H7 (cell line): ENCODE measurements at regions not wholly inside any gene's neighbourhood (a gene's known extent, or its start where the extent isn't known, plus 50 kb on each side); places are given as distances from the start of the nearest gene placed in this dataset.

ENCODE experiments used
- DNase-seq: peaks from one replicate; pipeline ENCODE4 v3.0.0; 2012
- H3K27me3 ChIP-seq: 2 replicates; pipeline ENCODE4 v1.6.0; 2011; ENCODE audit warnings: mild to moderate bottlenecking, low read length; ENCODE audit not compliant: control insufficient read depth, insufficient read depth
- H3K36me3 ChIP-seq: replicated peaks from 2 replicates; pipeline ENCODE4 v1.5.1; 2011; ENCODE audit warnings: low read length; ENCODE audit not compliant: control insufficient read depth, insufficient read depth
- H3K4me3 ChIP-seq: 2 replicates; pipeline ENCODE4 v1.5.1; 2011; ENCODE audit warnings: low read depth, mild to moderate bottlenecking, control low read depth, low read length, moderate library complexity; ENCODE audit not compliant: insufficient read depth

DNA sequence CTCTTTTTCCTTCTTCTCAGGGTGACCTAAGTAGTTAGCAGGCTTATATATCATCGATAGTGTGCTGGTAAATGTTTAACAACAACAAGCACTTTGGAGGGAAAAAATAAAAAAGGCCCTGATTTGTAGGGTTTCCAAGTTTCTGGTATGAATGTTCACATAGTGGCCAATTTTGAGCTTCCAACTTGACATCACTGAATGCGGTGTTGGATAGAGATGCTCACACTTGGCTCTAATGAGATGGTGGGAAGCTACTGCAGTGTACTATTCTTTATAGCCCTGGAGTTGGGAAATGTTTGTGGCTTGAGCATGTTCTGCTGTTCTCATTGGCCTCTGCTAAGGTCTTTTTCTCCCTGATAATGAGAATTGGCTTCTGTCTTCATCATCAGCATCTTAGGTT lies 875.3 kb downstream of the PCDH7 start:
- no peak for DNase-seq
- Histone ChIP-seq H3K36me3 (no peaks in the 10 kb centered on the region), H3K27me3 (no peaks in the 10 kb centered on the region), H3K4me3 (no peak overlapping the region)

DNA sequence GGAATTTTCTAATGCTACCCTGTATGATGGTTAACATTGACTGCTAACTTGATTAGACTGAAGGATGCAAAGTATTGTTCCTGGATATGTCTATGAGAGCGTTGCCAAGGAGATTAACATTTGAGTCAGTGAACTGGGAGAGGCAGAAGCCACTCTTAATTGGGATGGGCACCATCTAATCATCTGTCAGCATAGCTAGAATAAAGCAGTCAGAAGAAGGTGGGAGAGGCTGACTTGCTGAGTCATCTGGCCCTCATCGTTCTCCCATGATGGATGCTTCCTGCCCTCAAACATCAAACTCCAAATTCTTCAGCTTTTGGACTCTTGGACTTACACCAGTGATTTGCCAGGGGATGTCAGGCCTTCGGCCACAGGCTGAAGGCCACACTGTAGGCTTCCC lies 878.5 kb downstream of the PCDH7 start:
- no peak for DNase-seq
- Histone ChIP-seq H3K36me3 (no peaks in the 10 kb centered on the region), H3K4me3 (no peak overlapping the region), H3K27me3 (no peaks in the 10 kb centered on the region)

DNA sequence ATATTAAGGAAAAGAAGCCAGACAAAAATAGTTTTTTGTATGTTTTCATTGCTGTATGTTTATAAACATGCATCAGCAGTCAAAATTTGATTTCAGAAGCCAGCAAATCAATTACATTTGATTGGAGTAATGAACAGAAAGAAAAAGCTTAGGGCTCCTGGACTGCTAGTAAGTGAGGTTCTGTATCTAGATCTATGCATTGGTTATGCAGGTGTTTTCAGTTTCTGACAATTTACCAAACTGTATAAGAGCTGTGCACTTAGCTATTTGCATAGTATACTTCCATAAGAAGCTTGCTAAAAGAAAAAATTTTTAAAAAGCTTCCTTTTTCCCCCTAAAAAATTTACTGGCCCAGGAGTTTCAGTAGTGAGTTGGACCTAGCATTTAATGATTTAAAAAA lies 881.6 kb downstream of the PCDH7 start:
- Histone ChIP-seq H3K4me3 (no peak overlapping the region), H3K36me3 (no peaks in the 10 kb centered on the region), H3K27me3 (no peaks in the 10 kb centered on the region)
- no peak for DNase-seq

DNA sequence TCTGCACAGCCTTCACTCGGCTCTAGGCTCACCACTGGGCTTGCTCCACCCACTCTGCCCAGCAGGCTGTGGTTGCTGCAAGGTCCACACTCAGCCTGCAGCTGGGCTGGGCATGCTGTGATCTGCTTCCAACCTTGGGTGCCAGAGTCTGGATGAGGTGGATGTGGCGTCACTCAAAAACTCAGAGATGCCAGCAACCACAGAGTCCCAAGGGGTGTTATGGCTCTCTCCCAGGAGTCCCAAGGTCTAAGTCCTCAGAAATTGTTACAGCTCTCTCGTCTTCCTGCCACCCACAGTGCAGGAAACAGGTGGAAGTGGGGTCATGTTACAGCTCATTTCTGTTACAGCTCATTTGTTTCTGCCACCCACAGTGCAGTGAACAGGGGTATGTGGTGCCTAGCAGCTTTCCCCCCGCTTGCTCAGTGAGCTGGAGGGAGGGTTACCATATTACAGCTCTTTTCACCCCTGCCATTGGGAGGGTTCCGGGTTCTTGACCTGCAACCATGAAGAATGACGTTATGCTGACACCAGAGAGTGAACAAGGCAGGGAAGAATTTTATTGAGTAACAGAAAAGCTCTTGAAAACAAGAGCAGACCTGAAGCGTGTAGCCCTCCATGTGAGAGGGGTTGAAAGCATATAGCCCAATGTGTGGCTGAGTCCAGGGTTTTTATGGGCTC lies 893.9 kb downstream of the PCDH7 start:
- Histone ChIP-seq H3K36me3 (no peaks in the 10 kb centered on the region), H3K4me3 (no peak overlapping the region), H3K27me3 (no peaks in the 10 kb centered on the region)
- DNase-seq = no peak

DNA sequence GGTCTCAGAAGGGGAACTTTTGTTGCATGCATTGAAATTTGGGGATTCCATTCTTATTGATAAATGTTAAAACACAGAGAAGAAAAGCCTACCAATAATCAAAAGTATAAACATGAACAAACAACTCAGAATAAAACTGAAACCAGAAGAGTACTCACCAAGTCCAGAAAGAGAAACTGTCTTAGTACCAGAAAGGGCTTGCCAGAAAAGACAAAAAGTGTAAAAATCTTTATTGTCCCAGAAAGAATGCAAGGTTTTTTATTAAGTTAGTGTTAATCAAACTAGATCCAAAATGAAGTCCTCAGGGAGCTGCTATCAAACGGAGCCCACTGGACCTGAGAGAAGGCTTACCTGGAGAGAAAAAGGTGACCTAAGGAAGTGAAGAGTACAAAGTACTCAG lies 897.5 kb downstream of the PCDH7 start:
- Histone ChIP-seq H3K36me3 (no peaks in the 10 kb centered on the region), H3K4me3 (no peak overlapping the region), H3K27me3 (no peaks in the 10 kb centered on the region)
- no peak for DNase-seq

DNA sequence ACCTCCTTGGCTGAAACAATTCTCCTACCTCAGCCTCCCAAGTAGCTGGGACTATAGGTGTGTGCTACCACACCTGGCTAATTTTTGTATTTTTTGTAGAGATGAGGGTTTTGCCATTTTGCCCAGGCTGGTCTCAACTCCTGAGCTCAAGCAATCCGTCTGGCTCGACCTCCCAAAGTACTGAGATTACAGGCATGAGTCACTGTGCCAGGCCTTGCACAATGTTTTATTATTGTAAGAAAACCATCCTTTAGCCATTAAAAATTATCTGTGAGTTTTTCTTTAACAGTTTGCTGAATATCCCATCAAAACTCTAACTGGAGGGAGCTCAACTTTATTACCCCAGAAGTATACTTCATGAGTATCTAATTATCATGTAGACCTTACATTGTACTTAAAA lies 900.3 kb downstream of the PCDH7 start:
- Histone ChIP-seq H3K36me3 (no peaks in the 10 kb centered on the region), H3K27me3 (no peaks in the 10 kb centered on the region), H3K4me3 (no peak overlapping the region)
- no peak for DNase-seq

DNA sequence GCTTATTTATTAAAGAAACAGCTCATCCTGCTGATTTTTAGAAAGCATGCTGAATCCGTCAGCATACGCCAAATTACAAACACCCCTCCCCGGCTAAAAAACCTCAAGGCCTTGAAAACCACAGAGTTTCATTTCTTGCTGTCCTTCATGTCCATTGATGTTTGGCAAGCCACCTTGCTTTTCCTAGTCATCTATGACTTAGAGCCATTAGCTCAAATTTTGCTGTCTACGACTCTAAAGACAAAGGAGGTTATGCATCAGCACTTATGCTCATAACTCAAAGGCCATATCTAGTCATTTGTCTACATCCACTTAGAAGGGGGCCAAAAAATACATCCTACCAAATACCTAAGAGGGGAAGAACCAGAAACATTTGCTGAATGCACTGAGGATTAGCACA lies 925.1 kb downstream of the PCDH7 start:
- Histone ChIP-seq H3K27me3 (no peaks in the 10 kb centered on the region), H3K4me3 (no peak overlapping the region), H3K36me3 (no peaks in the 10 kb centered on the region)
- no peak for DNase-seq

DNA sequence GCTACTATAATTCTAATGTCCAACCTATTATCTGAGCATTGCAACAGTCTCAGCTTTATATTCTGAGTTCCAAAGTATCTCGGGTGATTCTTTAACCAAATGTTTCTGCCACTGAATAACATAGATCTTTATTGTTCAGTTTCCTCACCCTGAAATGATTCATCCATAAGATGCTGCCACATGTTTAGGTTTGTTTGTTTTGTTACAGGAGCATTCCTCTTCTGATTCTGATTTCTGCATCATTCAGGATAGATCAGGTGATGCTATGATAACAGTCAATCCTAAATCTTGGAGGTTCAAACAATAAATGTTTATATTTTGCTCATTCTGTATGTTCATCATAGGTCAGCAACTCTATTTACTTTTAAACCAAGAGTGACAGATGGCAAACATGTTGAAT lies 927.6 kb downstream of the PCDH7 start:
- DNase-seq = no peak
- no peaks in the 10 kb centered on the region for H3K36me3 ChIP-seq
- no peaks in the 10 kb centered on the region for H3K27me3 ChIP-seq
- no peak overlapping the region for H3K4me3 ChIP-seq

DNA sequence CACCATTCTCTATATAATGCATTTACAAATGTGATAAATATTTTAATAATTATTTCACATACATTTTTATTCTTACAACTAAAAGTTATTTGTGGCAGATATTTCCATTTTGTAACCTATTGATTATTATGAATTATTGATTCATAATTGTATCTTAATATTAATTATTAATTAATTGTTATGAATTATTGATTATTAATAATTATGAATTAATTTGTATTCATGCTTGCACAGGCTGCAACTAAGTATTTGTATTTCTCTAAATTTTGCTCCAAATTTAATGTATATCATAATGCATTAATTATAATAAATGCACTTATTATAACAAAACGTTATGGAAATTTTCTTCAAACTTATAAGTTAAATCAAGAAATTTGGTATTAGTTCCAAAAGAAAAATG lies 929.7 kb downstream of the PCDH7 start:
- DNase-seq = no peak

DNA sequence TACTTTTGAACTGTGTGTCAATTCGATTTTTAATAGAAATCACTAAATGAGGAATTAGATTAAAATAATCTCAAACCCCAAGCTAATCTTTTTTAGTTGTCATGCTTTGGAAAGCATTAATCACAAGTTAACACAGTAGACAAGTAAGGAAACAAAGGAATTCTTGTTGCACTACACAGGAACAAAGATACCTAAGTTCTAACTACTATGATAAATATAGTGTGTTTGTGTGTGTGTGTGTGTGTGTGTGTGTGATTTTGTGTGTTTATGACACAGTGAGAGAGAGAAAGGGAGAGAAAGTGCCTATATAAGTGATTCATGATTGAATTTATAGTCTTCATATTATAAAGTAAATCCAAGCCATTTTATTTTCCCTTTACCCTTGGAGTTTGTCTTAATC lies 931.4 kb downstream of the PCDH7 start:
- H3K4me3 ChIP-seq = no peak overlapping the region
- H3K27me3 ChIP-seq = no peaks in the 10 kb centered on the region
- no peak for DNase-seq
- no peaks in the 10 kb centered on the region for H3K36me3 ChIP-seq

More for the DNA sequence above, 929.7 kb downstream of the PCDH7 start:
- no peaks in the 10 kb centered on the region for H3K27me3 ChIP-seq
- no peaks in the 10 kb centered on the region for H3K36me3 ChIP-seq
- no peak overlapping the region for H3K4me3 ChIP-seq

DNA sequence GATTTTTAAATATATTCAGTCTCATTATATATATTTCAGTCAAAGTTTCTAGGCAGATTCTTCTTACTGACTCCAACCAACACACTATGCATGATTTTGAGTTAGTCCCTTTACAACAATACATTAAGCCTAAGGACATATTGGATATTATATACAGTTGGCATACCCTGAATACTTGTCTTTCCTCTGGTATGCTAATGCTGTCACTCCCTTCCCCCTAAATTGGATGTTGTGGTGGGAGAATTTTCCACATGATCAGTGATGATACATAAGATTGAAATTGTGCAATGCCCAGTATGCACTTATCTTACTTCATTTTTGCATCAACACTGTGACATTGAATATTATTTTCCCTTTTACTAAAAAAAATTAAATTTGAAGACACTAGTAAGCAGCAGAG lies 935.2 kb downstream of the PCDH7 start:
- no peak for DNase-seq
- Histone ChIP-seq H3K27me3 (no peaks in the 10 kb centered on the region), H3K4me3 (no peak overlapping the region)

DNA sequence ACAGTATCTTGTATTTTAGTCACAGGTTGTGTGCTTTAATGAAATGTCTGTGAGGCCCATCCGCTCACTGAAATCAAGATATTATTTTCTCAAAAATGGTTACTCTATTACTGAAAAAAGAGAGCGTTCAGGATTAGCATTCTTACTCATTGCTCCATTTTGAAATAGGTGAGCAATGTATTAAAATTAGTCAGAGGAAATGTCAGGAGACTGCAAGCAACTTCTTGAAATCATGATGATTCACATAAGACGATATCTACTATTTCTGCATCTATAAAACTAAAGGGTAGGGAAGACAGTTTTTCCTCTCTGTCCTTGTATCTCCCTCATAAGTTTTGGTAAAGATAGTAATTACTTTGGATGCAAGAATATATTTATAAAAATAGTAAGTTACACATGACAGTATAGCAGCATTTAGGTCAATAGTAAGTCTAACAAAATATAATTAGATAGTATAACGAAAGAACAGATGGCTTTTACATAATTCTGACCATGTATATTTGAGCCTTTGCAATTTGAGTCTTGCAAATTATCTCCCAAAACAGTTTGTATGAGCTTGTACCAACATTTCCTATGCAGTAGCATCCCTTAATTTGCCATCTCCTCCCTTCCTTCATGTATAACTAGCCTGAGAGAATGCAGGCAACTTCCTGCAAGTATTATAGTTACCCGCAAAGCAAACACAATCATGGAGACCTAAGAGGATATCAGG lies 937.8 kb downstream of the PCDH7 start:
- no peaks in the 10 kb centered on the region for H3K36me3 ChIP-seq
- DNase-seq = no peak

More for the DNA sequence above, 935.2 kb downstream of the PCDH7 start:
- no peaks in the 10 kb centered on the region for H3K36me3 ChIP-seq

DNA sequence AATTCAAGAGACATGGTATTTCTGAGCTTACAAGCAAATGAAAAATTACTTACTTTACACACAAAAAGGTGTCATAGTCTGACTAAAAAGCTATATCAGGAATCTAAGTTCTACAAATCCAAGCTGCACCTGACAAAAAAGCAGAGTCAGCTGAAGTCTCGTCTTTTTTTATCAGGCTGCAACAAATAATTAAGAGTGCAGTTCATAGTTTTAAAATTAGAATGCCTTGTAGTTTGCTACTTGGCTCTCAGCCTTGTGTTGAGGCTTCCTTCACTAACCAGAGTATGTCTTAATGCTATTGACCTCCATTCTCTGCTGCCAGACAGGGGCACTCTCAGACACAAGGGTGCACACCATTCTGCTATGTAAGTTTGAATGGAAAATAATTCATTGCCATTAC lies 940.7 kb downstream of the PCDH7 start:
- Histone ChIP-seq H3K36me3 (no peaks in the 10 kb centered on the region), H3K4me3 (no peak overlapping the region), H3K27me3 (no peaks in the 10 kb centered on the region)
- DNase-seq = no peak

More for the DNA sequence above, 937.8 kb downstream of the PCDH7 start:
- Histone ChIP-seq H3K27me3 (no peaks in the 10 kb centered on the region), H3K4me3 (no peak overlapping the region)

DNA sequence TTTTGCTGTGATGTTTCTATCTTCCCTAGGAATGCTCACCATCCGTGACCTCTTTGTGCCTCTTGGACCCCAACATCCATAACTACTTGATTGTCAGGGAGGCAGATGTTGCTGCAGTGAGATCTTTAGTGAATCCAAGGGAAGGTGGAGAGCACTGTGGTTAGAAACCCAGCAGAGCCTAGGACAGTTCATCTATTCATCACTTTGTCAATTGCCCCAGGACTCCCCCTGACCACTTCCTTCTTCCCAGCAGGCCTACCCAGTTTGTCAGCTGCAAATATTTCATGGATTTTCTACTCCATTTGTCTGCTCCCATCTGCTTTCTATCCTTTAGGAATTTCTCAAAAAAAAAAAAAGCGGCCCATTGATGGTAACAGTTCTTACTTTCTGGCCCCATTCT lies 942.8 kb downstream of the PCDH7 start:
- no peaks in the 10 kb centered on the region for H3K27me3 ChIP-seq
- no peak for DNase-seq
- no peak overlapping the region for H3K4me3 ChIP-seq
- no peaks in the 10 kb centered on the region for H3K36me3 ChIP-seq

DNA sequence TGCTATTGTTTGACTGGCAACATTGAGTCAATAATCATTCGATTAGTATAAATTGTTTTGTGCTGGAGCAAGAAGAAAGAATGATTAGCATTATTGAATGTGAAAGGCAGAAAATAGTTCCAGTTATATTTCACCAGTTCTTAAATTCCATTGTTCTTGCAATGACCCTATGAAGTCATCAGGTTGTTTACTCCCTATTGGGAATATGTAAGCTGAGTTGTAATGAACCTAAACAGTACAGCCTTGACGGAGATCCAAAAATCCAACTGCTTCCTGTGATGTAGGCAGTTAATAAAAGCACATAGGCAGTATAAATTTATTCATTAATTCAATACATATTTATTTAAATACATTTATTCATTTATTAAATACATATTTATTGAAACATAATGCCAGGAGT lies 947.5 kb downstream of the PCDH7 start:
- no peaks in the 10 kb centered on the region for H3K36me3 ChIP-seq
- DNase-seq = no peak
- H3K27me3 ChIP-seq = no peaks in the 10 kb centered on the region
- no peak overlapping the region for H3K4me3 ChIP-seq
